H1 (cell line): ENCODE measurements at regions not wholly inside any gene's neighbourhood (a gene's known extent, or its start where the extent isn't known, plus 50 kb on each side); places are given as distances from the start of the nearest gene placed in this dataset.

Experiments
- CTCF ChIA-PET: fragments of 300-600 bp; sonication (Branson Sonifier 250); formaldehyde crosslinking; loops from one replicate; lab custom pipeline; 2021; ENCODE audit not compliant: partially characterized antibody; lab: Charles Lee
- POLR2A ChIA-PET: fragments of 300-600 bp; sonication (Branson Sonifier 250); formaldehyde crosslinking; loops from one replicate; lab custom pipeline; 2021; ENCODE audit warnings: inconsistent platforms; ENCODE audit not compliant: partially characterized antibody; lab: Charles Lee
- DNase-seq, 2 experiments: peaks; one replicate each; pipeline versions ENCODE4 v3.0.0 to v3.0.0-alpha.2; 2010 to 2022; ENCODE audit warnings: low spot score in 2 of 2, low read depth in 1 of 2, mixed read lengths in 1 of 2
- FAIRE-seq: peaks from 2 replicates; lab custom pipeline; 2011; peaks lifted over from hg19 to GRCh38; lab: Jason Lieb, UNC
- H2AFZ ChIP-seq: 2 replicates; pipeline ENCODE4 v1.8.1; 2012; ENCODE audit warnings: low read length, inconsistent platforms
- H2AK5ac ChIP-seq: 2 replicates; pipeline ENCODE4 v1.6.1; 2013; ENCODE audit warnings: low read depth, low read length
- H2BK120ac ChIP-seq: replicated peaks from 2 replicates; pipeline ENCODE3; 2013; ENCODE audit warnings: low read depth, low read length, inconsistent platforms
- H2BK12ac ChIP-seq: 2 replicates; pipeline ENCODE4 v1.6.1; 2013; ENCODE audit warnings: low read depth, low read length
- H2BK15ac ChIP-seq: 2 replicates; pipeline ENCODE4 v1.6.1; 2013; ENCODE audit warnings: low read length
- H2BK20ac ChIP-seq: 2 replicates; pipeline ENCODE4 v1.6.1; 2013; ENCODE audit warnings: low read length
- H2BK5ac ChIP-seq: 2 replicates; pipeline ENCODE4 v1.6.1; 2013; ENCODE audit warnings: low read depth, low read length
- H3K14ac ChIP-seq: 2 replicates; pipeline ENCODE4 v1.6.1; 2013; ENCODE audit warnings: inconsistent platforms; ENCODE audit not compliant: insufficient read length
- H3K18ac ChIP-seq: 2 replicates; pipeline ENCODE4 v1.6.1; 2013; ENCODE audit warnings: low read length; ENCODE audit errors: extremely low read depth
- H3K23ac ChIP-seq: 2 replicates; pipeline ENCODE4 v1.6.1; 2013; ENCODE audit warnings: inconsistent platforms; ENCODE audit not compliant: insufficient read length
- H3K23me2 ChIP-seq: 2 replicates; pipeline ENCODE4 v1.6.1; 2013; ENCODE audit warnings: low read depth, low read length
- H3K27ac ChIP-seq: 2 replicates; pipeline ENCODE4 v1.6.1; 2011; ENCODE audit warnings: low read depth, low read length, inconsistent platforms
- H3K27me3 ChIP-seq, 4 experiments: replicated peaks in 1 of 4; 1 replicate in 1 of 4; 2 replicates in 3 of 4; pipeline versions ENCODE4 v1.6.1 to v1.8.1; 2011 to 2013; ENCODE audit warnings: low read length in 3 of 4, mild to moderate bottlenecking in 3 of 4, inconsistent platforms in 2 of 4, mixed read lengths in 2 of 4, moderate library complexity in 1 of 4; ENCODE audit not compliant: control insufficient read depth in 3 of 4, insufficient read depth in 3 of 4; ENCODE audit errors: extremely low read depth in 1 of 4
- H3K36me3 ChIP-seq, 4 experiments: 2 replicates each; pipeline versions ENCODE4 v1.6.1 to v1.8.1; 2011 to 2013; ENCODE audit warnings: mild to moderate bottlenecking in 4 of 4, low read length in 3 of 4, moderate library complexity in 2 of 4, control low read depth in 1 of 4, inconsistent platforms in 1 of 4; ENCODE audit not compliant: insufficient read depth in 4 of 4, control insufficient read depth in 2 of 4
- H3K4ac ChIP-seq: replicated peaks from 2 replicates; pipeline ENCODE3; 2013; ENCODE audit warnings: low read length, low read depth, mixed read lengths, inconsistent platforms; ENCODE audit not compliant: insufficient read length
- H3K4me1 ChIP-seq, 4 experiments: replicated peaks in 1 of 4; 1 replicate in 1 of 4; 2 replicates in 3 of 4; pipeline versions ENCODE4 v1.6.1 to v1.8.1; 2011 to 2013; ENCODE audit warnings: low read length in 3 of 4, inconsistent platforms in 2 of 4, mixed read lengths in 1 of 4; ENCODE audit not compliant: insufficient read depth in 4 of 4, control insufficient read depth in 3 of 4
- H3K4me2 ChIP-seq, 2 experiments: 2 replicates each; pipeline versions ENCODE4 v1.6.1 to v1.8.1; 2011 to 2013; ENCODE audit warnings: low read depth in 2 of 2, low read length in 2 of 2, control low read depth in 1 of 2, inconsistent platforms in 1 of 2, mild to moderate bottlenecking in 1 of 2; ENCODE audit not compliant: insufficient read depth in 1 of 2
- H3K4me3 ChIP-seq, 4 experiments: fragments of 200-600, 300-600 bp in 1 of 4; sonication (generic), shearing (Covaris generic), sonication (Bioruptor Twin) in 1 of 4; 2 replicates each; pipeline versions ENCODE4 v1.5.1 to v1.8.1; 2011 to 2016; ENCODE audit warnings: low read length in 4 of 4, low read depth in 3 of 4, control low read depth in 2 of 4, inconsistent platforms in 2 of 4, mild to moderate bottlenecking in 2 of 4, mixed read lengths in 1 of 4, moderate library complexity in 1 of 4; ENCODE audit not compliant: insufficient read depth in 2 of 4; ENCODE audit errors: extremely low read depth in 1 of 4
- H3K56ac ChIP-seq: replicated peaks from 2 replicates; pipeline ENCODE3; 2013; ENCODE audit warnings: low read depth, mild to moderate bottlenecking, mixed read lengths, low read length, inconsistent platforms; ENCODE audit not compliant: insufficient read length
- H3K79me1 ChIP-seq: 2 replicates; pipeline ENCODE4 v1.6.1; 2013; ENCODE audit warnings: low read depth, low read length, control low read depth
- H3K79me2 ChIP-seq, 2 experiments: 2 replicates each; pipeline versions ENCODE4 v1.6.1 to v1.8.1; 2012 to 2013; ENCODE audit warnings: low read length in 2 of 2, mild to moderate bottlenecking in 2 of 2, inconsistent platforms in 1 of 2; ENCODE audit not compliant: insufficient read depth in 2 of 2, control insufficient read depth in 1 of 2
- H3K9ac ChIP-seq, 4 experiments: replicated peaks in 1 of 4; 1 replicate in 1 of 4; 2 replicates in 3 of 4; pipeline versions ENCODE4 v1.6.1 to v1.8.1; 2011 to 2013; ENCODE audit warnings: low read depth in 3 of 4, low read length in 3 of 4, control low read depth in 2 of 4, mild to moderate bottlenecking in 2 of 4, moderate library complexity in 2 of 4, inconsistent platforms in 1 of 4; ENCODE audit errors: extremely low read depth in 1 of 4
- H3K9me3 ChIP-seq, 2 experiments: 2 replicates each; pipeline versions ENCODE4 v1.6.1 to v1.8.1; 2012 to 2013; ENCODE audit warnings: mild to moderate bottlenecking in 2 of 2, moderate library complexity in 2 of 2, control low read depth in 1 of 2, inconsistent platforms in 1 of 2, low read depth in 1 of 2, low read length in 1 of 2, mixed read lengths in 1 of 2; ENCODE audit not compliant: insufficient read depth in 2 of 2
- H4K20me1 ChIP-seq, 2 experiments: replicated peaks in 1 of 2; 2 replicates each; pipeline versions ENCODE3 to v1.8.1; 2011 to 2013; ENCODE audit warnings: inconsistent platforms in 2 of 2, low read length in 2 of 2, mild to moderate bottlenecking in 1 of 2; ENCODE audit not compliant: insufficient read depth in 2 of 2, control insufficient read depth in 1 of 2
- H4K5ac ChIP-seq: 2 replicates; pipeline ENCODE4 v1.6.1; 2013; ENCODE audit warnings: low read length, low read depth, mixed read lengths, inconsistent platforms; ENCODE audit not compliant: insufficient read length
- H4K8ac ChIP-seq: 2 replicates; pipeline ENCODE4 v1.8.0; 2013; ENCODE audit warnings: mild to moderate bottlenecking, moderate library complexity, low read length, inconsistent platforms; ENCODE audit not compliant: insufficient read depth; ENCODE audit errors: extremely low read depth
- H4K91ac ChIP-seq: replicated peaks from 2 replicates; pipeline ENCODE3; 2013; ENCODE audit warnings: low read length, mixed read lengths, inconsistent platforms; ENCODE audit not compliant: insufficient read length
- CBX8 ChIP-seq: fragments of 300-800, 300-1000 bp; sonication (generic); IDR thresholded peaks from 2 replicates; pipeline ENCODE4 v1.7.1; 2016; ENCODE audit warnings: low read depth, low read length, borderline replicate concordance
- CEBPB ChIP-seq: IDR thresholded peaks from 2 replicates; pipeline ENCODE4 v1.6.1; 2012; ENCODE audit warnings: low read depth, low read length
- EGR1 ChIP-seq: IDR thresholded peaks from 2 replicates; pipeline ENCODE4 v1.6.1; 2011; ENCODE audit warnings: low read depth, low read length, borderline replicate concordance
- EZH2 ChIP-seq: fragments of 200-600 bp; sonication (generic); IDR thresholded peaks from 2 replicates; pipeline ENCODE4 v1.7.1; 2012; ENCODE audit warnings: low read depth, mild to moderate bottlenecking, moderate library complexity, low read length, inconsistent platforms; ENCODE audit not compliant: severe bottlenecking
- GABPA ChIP-seq: IDR thresholded peaks from 2 replicates; pipeline ENCODE4 v1.6.1; 2011; ENCODE audit warnings: mild to moderate bottlenecking, low read length, moderate library complexity, borderline replicate concordance; ENCODE audit not compliant: insufficient read depth
- JUN ChIP-seq: IDR thresholded peaks from 2 replicates; pipeline ENCODE4 v1.6.1; 2011; ENCODE audit warnings: low read depth, mild to moderate bottlenecking, improper control_type of control experiment, low read length
- KDM4A ChIP-seq: IDR thresholded peaks from one replicate; pipeline ENCODE4 v1.7.1; 2012; ENCODE audit warnings: low read depth, mild to moderate bottlenecking, moderate library complexity, low read length, inconsistent platforms; ENCODE audit not compliant: severe bottlenecking
- NANOG ChIP-seq: IDR thresholded peaks from 2 replicates; pipeline ENCODE4 v1.6.1; 2011; ENCODE audit warnings: low read length, low read depth, mild to moderate bottlenecking, inconsistent platforms; ENCODE audit not compliant: insufficient read depth, poor library complexity, severe bottlenecking
- SIX5 ChIP-seq: IDR thresholded peaks from 2 replicates; pipeline ENCODE4 v1.6.1; 2011; ENCODE audit warnings: mild to moderate bottlenecking, low read depth, low read length
- SP4 ChIP-seq: IDR thresholded peaks from 2 replicates; pipeline ENCODE4 v1.6.1; 2012; ENCODE audit warnings: low read length, inconsistent platforms
- WGBS, 2 experiments: shearing (Covaris generic) in 1 of 2; methylation state at CpG; one replicate each; pipeline versions ENCODE4 v1.1.6 to v1.1.7; 2013 to 2015; ENCODE audit warnings: low lambda C conversion rate in 2 of 2, mixed read lengths in 2 of 2, inconsistent platforms in 1 of 2, low coverage in 1 of 2, missing lambda C conversion rate in 1 of 2; ENCODE audit not compliant: insufficient replicate concordance in 2 of 2, insufficient coverage in 1 of 2, insufficient read length in 1 of 2; ENCODE audit errors: extremely low coverage in 1 of 2, missing lambda C conversion rate in 1 of 2; 5-methylcytosine and 5-hydroxymethylcytosine counted together

- no peak overlapping the region for H2BK120ac ChIP-seq
- TF ChIP-seq NANOG, result no peak
- TF ChIP-seq GABPA, result no peak
- no peak for TF ChIP-seq CEBPB
- no peak for TF ChIP-seq JUN
- no peak for TF ChIP-seq EGR1
- no peak for TF ChIP-seq KDM4A
- no peak for TF ChIP-seq SP4
- no peak for TF ChIP-seq SIX5
- TF ChIP-seq CBX8, result no peak
- no peak for TF ChIP-seq EZH2
- no peaks in the 10 kb centered on the region; a peak in 1 of 7 replicates for H3K4me1 ChIP-seq
- DNase-seq, result no peak
- H3K4me3 ChIP-seq, result no peak overlapping the region
- no peaks in the 10 kb centered on the region for H3K79me1 ChIP-seq
- H3K56ac ChIP-seq, result no peak overlapping the region
- H2BK15ac ChIP-seq, result no peak overlapping the region
- H4K20me1 ChIP-seq, result peaks cover 0 to 5% of the 10 kb centered on the region in 2 experiments
- no peak overlapping the region for H2BK12ac ChIP-seq
- H3K9me3 ChIP-seq, result peaks cover 3 to 4% of the 10 kb centered on the region in 2 experiments; a peak in 2 of 4 replicates
- H4K8ac ChIP-seq, result no peak overlapping the region
- no peak overlapping the region for H3K23ac ChIP-seq
- H3K27me3 ChIP-seq, result peaks cover 0 to 2% (median 0%) of the 10 kb centered on the region in 4 experiments; a peak in 1 of 7 replicates
- no peak overlapping the region for H4K91ac ChIP-seq
- FAIRE-seq, result no peak
- no peak overlapping the region for H2BK5ac ChIP-seq
- H3K9ac ChIP-seq, result no peak overlapping the region
- no peak overlapping the region for H3K4ac ChIP-seq
- ChIA-PET CTCF (interaction anchor here (0.5 to 6.6 kb wide), 8 partner anchors 12 to 776 kb away, joined by 3 to 44 read pairs (median 4); no protein-coding TSS in a partner anchor), POLR2A (interaction anchor here (0.9 kb wide), 1 partner anchor 288 kb away, joined by 4 read pairs; no protein-coding TSS in a partner anchor)
- no peak overlapping the region for H3K27ac ChIP-seq
- H3K23me2 ChIP-seq, result peaks cover 6% of the 10 kb centered on the region; the same call in 1 of the 2 replicates
- no peaks in the 10 kb centered on the region for H3K79me2 ChIP-seq
- H2AK5ac ChIP-seq, result no peak overlapping the region
- no peak overlapping the region for H2BK20ac ChIP-seq
- H3K36me3 ChIP-seq, result no peaks in the 10 kb centered on the region
- no peak overlapping the region for H3K18ac ChIP-seq
- no peak overlapping the region for H4K5ac ChIP-seq
- no peak overlapping the region for H3K14ac ChIP-seq
- H2AFZ ChIP-seq, result no peak overlapping the region
- WGBS, 2 experiments, result 79% methylated on average over 9 of the region's 10 CpGs; no CpG with 5 or more reads in 1 of the 2 experiments
- no peak overlapping the region for H3K4me2 ChIP-seq
Observed at GRCh38 chr22:48980918-48981317, 846.8 kb downstream of the BRD1 start.
